Stomach (tissue), 4 donors: ENCODE measurements at regions not wholly inside any gene's neighbourhood (a gene's known extent, or its start where the extent isn't known, plus 50 kb on each side); places are given as distances from the start of the nearest gene placed in this dataset.

Experiments used
- CTCF ChIP-seq, 7 experiments: fragments of 450-650 bp in 4 of 7; fragments of 200-600 bp in 3 of 7; sonication (generic) in 3 of 7; IDR thresholded peaks; one replicate each; pipeline ENCODE4 v1.5.1; 2016 to 2019; ENCODE audit warnings: antibody characterized with exemption in 7 of 7, control low read depth in 2 of 7, mild to moderate bottlenecking in 1 of 7
- EP300 ChIP-seq: sonication (generic); formaldehyde crosslinking; IDR thresholded peaks from one replicate; pipeline ENCODE4 v1.6.1; 2017; ENCODE audit warnings: antibody characterized with exemption
- POLR2A ChIP-seq, 4 donors: fragments of 450-650 bp; IDR thresholded peaks; one replicate each; pipeline ENCODE4 v1.6.1; 2016; ENCODE audit warnings: antibody characterized with exemption in 4 of 4, control low read depth in 2 of 4, mild to moderate bottlenecking in 1 of 4, moderate library complexity in 1 of 4
- POLR2AphosphoS5 ChIP-seq, 3 donors: sonication (generic); formaldehyde crosslinking; IDR thresholded peaks; one replicate each; pipeline ENCODE4 v1.6.1; 2016; ENCODE audit warnings: antibody characterized with exemption in 3 of 3

GRCh38 chr11:70700453-70700852 is 302.1 kb downstream of the CTTN start:
- TF ChIP-seq POLR2A (IDR thresholded peaks at IDR 0.05) (no peak), CTCF (IDR thresholded peaks at IDR 0.05) (no peak), EP300 (no peak), POLR2AphosphoS5 (IDR thresholded peaks at IDR 0.05) (no peak)
